ENCODE measurements at regions not wholly inside any gene's neighbourhood (a gene's known extent, or its start where the extent isn't known, plus 50 kb on each side); places are given as distances from the start of the nearest gene placed in this dataset.
"Not testable (repeated sequence)": the region's sequence is repeated elsewhere in the genome, so short reads cannot be mapped to it uniquely, and the experiment has no call there.

DNA sequence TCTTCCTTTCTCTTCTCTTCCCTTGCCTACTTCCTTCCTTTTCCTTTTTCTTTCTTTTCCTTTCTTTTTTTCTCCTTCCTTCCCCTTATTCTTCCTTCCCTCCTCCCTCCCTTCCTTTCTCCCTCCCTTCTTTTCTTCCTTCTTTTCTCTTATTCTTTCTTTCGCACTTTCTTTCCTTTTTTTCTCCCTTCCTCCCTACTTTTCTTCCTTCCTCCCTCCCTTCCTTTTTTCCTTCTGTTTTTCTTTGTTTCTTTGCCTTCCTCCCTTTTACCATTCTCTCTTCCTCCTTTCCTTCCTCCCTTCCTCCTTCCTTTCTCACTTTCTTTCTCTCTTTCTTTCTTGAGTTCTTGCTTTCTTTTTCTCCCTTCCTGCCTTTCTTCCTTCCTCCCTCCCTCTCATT lies 416.5 kb downstream of the ANKRD30B start:
- not testable (repeated sequence) for DNase-seq

- no peak for DNase-seq
Measured at GRCh38 chr18:15165048-15165447, 417.1 kb downstream of the ANKRD30B start.

DNA sequence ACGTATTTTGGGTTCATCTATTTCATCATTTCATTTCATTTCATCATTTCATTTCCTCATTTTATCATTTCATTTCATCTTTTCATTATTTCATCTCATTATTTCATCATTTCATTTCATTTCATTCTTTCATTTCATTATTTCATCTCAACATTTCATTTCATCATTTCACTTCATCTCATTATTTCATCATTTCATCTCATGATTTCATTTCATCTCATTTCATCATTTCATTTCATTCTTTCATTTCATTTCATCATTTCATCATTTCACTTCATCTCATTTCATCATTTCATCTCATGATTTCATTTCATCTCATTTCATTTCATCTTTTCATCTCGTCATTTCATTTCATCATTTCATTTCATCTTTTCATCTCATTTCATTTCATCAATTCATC lies 445.1 kb downstream of the ANKRD30B start:
- not testable (repeated sequence) for DNase-seq

DNA sequence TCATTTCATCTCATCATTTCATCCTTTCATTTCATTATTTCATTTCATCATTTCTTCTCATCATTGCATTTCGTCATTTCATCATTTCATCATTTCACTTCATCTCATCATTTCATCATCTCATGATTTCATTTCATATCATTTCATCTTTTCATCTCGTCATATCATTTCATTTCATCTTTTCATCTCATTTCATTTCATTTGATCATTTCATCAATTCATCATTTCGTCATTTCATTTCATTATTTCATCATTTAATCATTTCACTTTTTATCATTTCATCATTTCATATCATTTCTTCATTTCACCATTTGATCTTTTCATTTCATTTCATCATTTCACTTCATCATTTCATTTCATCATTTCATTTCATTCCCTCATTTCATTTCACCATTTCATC lies 445.8 kb downstream of the ANKRD30B start:
- DNase-seq, result not testable (repeated sequence)

- peak in 1 of 2 experiments; percentile 1 for DNase-seq
Measured at GRCh38 chr18:15197338-15198115, 449.6 kb downstream of the ANKRD30B start.

DNA sequence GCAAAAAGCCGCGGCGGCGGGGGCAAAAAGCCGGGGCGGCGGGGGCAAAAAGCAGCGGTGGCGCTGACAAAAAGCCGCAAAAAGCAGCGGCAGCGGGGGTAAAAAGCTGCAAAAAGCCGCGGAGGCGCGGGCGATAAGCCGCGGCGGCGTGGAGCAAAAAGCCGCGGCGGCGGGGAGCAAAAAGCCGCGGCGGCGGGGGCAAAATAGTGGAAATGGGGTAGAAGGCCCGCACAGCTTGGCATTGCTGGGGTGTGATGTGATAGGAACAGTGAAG lies 450.1 kb downstream of the ANKRD30B start:
- no peak for DNase-seq

All from activated CD4-positive, alpha-beta T cell treated with anti-CD3 and anti-CD28 coated beads, Interleukin-2, amount 50 U/mL, for 48 hours (primary cell).